Adipose tissue (tissue), 3 donors: ENCODE measurements at regions not wholly inside any gene's neighbourhood (a gene's known extent, or its start where the extent isn't known, plus 50 kb on each side); places are given as distances from the start of the nearest gene placed in this dataset.
"Not testable (repeated sequence)": the region's sequence is repeated elsewhere in the genome, so short reads cannot be mapped to it uniquely, and the experiment has no call there.

Source experiments
- H3K27ac ChIP-seq: one replicate; pipeline ENCODE4 v1.5.1; 2013; ENCODE audit warnings: low read depth, low read length
- WGBS, 3 donors: extraction: QIAGEN DNeasy Blood & Tissue Kit; methylation state at CpG; one replicate each; pipeline ENCODE4 v1.1.7; 2013; 5-methylcytosine and 5-hydroxymethylcytosine counted together
- donor health status: healthy with polysubstance abuse.
- donor health status: Bipolar disorder and iron deficiency.
- donor health status: healthy.

GRCh38 chr13:80877209-80877943 is 536.5 kb upstream of the SPRY2 start:
- H3K27ac ChIP-seq: no peak overlapping the region
- 59 to 74% (median 72%) methylated on average over 3 of the region's 3 CpGs for WGBS, 3 donors

- 52 to 91% (median 67%) methylated on average over 1 of the region's 1 CpG for WGBS, 3 donors
- no peak overlapping the region for H3K27ac ChIP-seq
Observed at GRCh38 chr13:80873589-80873988, 532.7 kb upstream of the SPRY2 start.

GRCh38 chr13:80871971-80872370 is 531.0 kb upstream of the SPRY2 start:
- H3K27ac ChIP-seq: not testable (repeated sequence)
- WGBS, 3 donors: 93 to 96% (median 95%) methylated on average over 7 of the region's 7 CpGs

GRCh38 chr13:80871481-80871880 is 530.6 kb upstream of the SPRY2 start:
- H3K27ac ChIP-seq: no peak overlapping the region
- 81 to 91% (median 86%) methylated on average over 4 of the region's 4 CpGs for WGBS, 3 donors

GRCh38 chr13:80870186-80870585 is 529.3 kb upstream of the SPRY2 start:
- 69 to 79% (median 74%) methylated on average over 5 of the region's 5 CpGs for WGBS, 3 donors
- H3K27ac ChIP-seq: no peak overlapping the region

GRCh38 chr13:80866921-80867320 is 526.0 kb upstream of the SPRY2 start:
- WGBS, 3 donors: 70 to 79% (median 72%) methylated on average over 3 of the region's 3 CpGs

GRCh38 chr13:80865329-80865728 is 524.4 kb upstream of the SPRY2 start:
- WGBS, 3 donors: 26 to 84% (median 79%) methylated on average over 1 of the region's 1 CpG
- no peak overlapping the region for H3K27ac ChIP-seq

More at GRCh38 chr13:80866921-80867320, 526.0 kb upstream of the SPRY2 start:
- no peak overlapping the region for H3K27ac ChIP-seq

GRCh38 chr13:80862456-80862855 is 521.5 kb upstream of the SPRY2 start:
- H3K27ac ChIP-seq: no peak overlapping the region
- WGBS, 3 donors: 55 to 67% (median 63%) methylated on average over 4 of the region's 4 CpGs

GRCh38 chr13:80860845-80861244 is 519.9 kb upstream of the SPRY2 start:
- no peak overlapping the region for H3K27ac ChIP-seq
- 85 to 91% (median 86%) methylated on average over 2 of the region's 2 CpGs for WGBS, 3 donors

- WGBS, 3 donors: 79 to 97% (median 93%) methylated on average over 2 of the region's 2 CpGs
- H3K27ac ChIP-seq: no peak overlapping the region
Observed at GRCh38 chr13:80858131-80858530, 517.2 kb upstream of the SPRY2 start.

- no peak overlapping the region for H3K27ac ChIP-seq
Observed at GRCh38 chr13:80857321-80857720, 516.4 kb upstream of the SPRY2 start.

GRCh38 chr13:80850771-80851170 is 509.8 kb upstream of the SPRY2 start:
- WGBS, 3 donors: 74 to 96% (median 89%) methylated on average over 2 of the region's 2 CpGs
- no peak overlapping the region for H3K27ac ChIP-seq

- H3K27ac ChIP-seq: no peak overlapping the region
- WGBS, 3 donors: 86 to 92% (median 90%) methylated on average over 1 of the region's 1 CpG
Observed at GRCh38 chr13:80844164-80844563, 503.2 kb upstream of the SPRY2 start.

- H3K27ac ChIP-seq: no peak overlapping the region
- 30 to 73% (median 62%) methylated on average over 1 of the region's 1 CpG for WGBS, 3 donors
Observed at GRCh38 chr13:80841414-80841813, 500.5 kb upstream of the SPRY2 start.

GRCh38 chr13:80840316-80840976 is 499.5 kb upstream of the SPRY2 start:
- 43 to 61% (median 51%) methylated on average over 7 of the region's 7 CpGs for WGBS, 3 donors
- no peak overlapping the region for H3K27ac ChIP-seq

- H3K27ac ChIP-seq: no peak overlapping the region
Observed at GRCh38 chr13:80835902-80836301, 495.0 kb upstream of the SPRY2 start.

- no peak overlapping the region for H3K27ac ChIP-seq
Observed at GRCh38 chr13:80830431-80830830, 489.5 kb upstream of the SPRY2 start.

- WGBS, 3 donors: 91 to 99% (median 98%) methylated on average over 2 of the region's 2 CpGs
- no peak overlapping the region for H3K27ac ChIP-seq
Observed at GRCh38 chr13:80828759-80829158, 487.8 kb upstream of the SPRY2 start.

- H3K27ac ChIP-seq: no peak overlapping the region
- WGBS, 3 donors: 90 to 95% (median 93%) methylated on average over 1 of the region's 1 CpG
Observed at GRCh38 chr13:80825276-80825675, 484.4 kb upstream of the SPRY2 start.

GRCh38 chr13:80824229-80824628 is 483.3 kb upstream of the SPRY2 start:
- H3K27ac ChIP-seq: no peak overlapping the region
- WGBS, 3 donors: 5 to 24% (median 12%) methylated on average over 1 of the region's 1 CpG
